ENCODE measurements at regions not wholly inside any gene's neighbourhood (a gene's known extent, or its start where the extent isn't known, plus 50 kb on each side); places are given as distances from the start of the nearest gene placed in this dataset.

DNA sequence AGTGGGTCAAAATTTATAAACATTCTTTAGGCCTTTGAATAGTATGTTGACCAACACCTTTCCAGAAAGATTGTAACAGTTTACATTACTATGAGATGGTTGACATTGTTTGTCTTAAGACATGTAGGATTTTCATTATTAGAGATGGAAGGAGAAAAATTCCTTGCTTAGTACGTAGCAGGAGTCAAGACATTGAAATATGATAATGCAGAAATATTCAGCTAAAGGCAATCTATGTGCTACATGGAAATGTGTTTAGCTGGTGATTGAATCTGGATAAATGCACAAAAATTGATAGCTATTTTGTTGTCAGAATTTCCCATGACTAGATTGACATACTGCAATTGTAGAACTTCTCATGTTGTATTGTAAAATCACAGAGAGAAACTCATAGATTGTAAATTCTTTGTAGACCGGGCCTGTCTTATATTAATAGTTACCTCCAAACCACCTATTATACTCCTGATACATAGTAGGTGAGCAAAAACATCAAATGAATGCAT is 370.4 kb upstream of the CBLB start:
- peaks cover 0 to 3% (median 0%) of the 10 kb centered on the region in 4 donors for H3K27me3 ChIP-seq (ENCODE audit: control insufficient read depth in 4 of 4, insufficient read depth in 4 of 4, low read length in 3 of 4)
- no peak overlapping the region for H3K9ac ChIP-seq (ENCODE audit: low read depth in 1 of 2, low read length in 2 of 2)
- no peaks in the 10 kb centered on the region for H3K36me3 ChIP-seq (ENCODE audit: control insufficient read depth in 4 of 4, insufficient read depth in 3 of 4, low read depth in 1 of 4, low read length in 3 of 4)
- TF ChIP-seq, protein P1, sequence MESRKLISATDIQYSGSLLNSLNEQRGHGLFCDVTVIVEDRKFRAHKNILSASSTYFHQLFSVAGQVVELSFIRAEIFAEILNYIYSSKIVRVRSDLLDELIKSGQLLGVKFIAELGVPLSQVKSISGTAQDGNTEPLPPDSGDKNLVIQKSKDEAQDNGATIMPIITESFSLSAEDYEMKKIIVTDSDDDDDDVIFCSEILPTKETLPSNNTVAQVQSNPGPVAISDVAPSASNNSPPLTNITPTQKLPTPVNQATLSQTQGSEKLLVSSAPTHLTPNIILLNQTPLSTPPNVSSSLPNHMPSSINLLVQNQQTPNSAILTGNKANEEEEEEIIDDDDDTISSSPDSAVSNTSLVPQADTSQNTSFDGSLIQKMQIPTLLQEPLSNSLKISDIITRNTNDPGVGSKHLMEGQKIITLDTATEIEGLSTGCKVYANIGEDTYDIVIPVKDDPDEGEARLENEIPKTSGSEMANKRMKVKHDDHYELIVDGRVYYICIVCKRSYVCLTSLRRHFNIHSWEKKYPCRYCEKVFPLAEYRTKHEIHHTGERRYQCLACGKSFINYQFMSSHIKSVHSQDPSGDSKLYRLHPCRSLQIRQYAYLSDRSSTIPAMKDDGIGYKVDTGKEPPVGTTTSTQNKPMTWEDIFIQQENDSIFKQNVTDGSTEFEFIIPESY (IDR thresholded peaks at IDR 0.05) = no peak
- TF ChIP-seq JUND (IDR thresholded peaks at IDR 0.05) (no peak), EGR1 (IDR thresholded peaks at IDR 0.05; ENCODE audit: low read depth in 2 of 2) (no peak), YY1 (IDR thresholded peaks at IDR 0.05) (no peak), FOXA2 (IDR thresholded peaks at IDR 0.05) (no peak), RAD21 (IDR thresholded peaks at IDR 0.05) (no peak), TAF1 (conservative IDR thresholded peaks at IDR 0.05) (no peak), HNF4G (IDR thresholded peaks at IDR 0.05) (no peak), HNF4A (conservative IDR thresholded peaks at IDR 0.05) (no peak), NR2F2 (IDR thresholded peaks at IDR 0.05) (no peak), RXRA (IDR thresholded peaks at IDR 0.05) (no peak)
- TF ChIP-seq, protein P2, sequence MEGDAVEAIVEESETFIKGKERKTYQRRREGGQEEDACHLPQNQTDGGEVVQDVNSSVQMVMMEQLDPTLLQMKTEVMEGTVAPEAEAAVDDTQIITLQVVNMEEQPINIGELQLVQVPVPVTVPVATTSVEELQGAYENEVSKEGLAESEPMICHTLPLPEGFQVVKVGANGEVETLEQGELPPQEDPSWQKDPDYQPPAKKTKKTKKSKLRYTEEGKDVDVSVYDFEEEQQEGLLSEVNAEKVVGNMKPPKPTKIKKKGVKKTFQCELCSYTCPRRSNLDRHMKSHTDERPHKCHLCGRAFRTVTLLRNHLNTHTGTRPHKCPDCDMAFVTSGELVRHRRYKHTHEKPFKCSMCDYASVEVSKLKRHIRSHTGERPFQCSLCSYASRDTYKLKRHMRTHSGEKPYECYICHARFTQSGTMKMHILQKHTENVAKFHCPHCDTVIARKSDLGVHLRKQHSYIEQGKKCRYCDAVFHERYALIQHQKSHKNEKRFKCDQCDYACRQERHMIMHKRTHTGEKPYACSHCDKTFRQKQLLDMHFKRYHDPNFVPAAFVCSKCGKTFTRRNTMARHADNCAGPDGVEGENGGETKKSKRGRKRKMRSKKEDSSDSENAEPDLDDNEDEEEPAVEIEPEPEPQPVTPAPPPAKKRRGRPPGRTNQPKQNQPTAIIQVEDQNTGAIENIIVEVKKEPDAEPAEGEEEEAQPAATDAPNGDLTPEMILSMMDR (IDR thresholded peaks at IDR 0.05; ENCODE audit: low read depth, low read length, missing input control) = no peak
- TF ChIP-seq, protein P3, sequence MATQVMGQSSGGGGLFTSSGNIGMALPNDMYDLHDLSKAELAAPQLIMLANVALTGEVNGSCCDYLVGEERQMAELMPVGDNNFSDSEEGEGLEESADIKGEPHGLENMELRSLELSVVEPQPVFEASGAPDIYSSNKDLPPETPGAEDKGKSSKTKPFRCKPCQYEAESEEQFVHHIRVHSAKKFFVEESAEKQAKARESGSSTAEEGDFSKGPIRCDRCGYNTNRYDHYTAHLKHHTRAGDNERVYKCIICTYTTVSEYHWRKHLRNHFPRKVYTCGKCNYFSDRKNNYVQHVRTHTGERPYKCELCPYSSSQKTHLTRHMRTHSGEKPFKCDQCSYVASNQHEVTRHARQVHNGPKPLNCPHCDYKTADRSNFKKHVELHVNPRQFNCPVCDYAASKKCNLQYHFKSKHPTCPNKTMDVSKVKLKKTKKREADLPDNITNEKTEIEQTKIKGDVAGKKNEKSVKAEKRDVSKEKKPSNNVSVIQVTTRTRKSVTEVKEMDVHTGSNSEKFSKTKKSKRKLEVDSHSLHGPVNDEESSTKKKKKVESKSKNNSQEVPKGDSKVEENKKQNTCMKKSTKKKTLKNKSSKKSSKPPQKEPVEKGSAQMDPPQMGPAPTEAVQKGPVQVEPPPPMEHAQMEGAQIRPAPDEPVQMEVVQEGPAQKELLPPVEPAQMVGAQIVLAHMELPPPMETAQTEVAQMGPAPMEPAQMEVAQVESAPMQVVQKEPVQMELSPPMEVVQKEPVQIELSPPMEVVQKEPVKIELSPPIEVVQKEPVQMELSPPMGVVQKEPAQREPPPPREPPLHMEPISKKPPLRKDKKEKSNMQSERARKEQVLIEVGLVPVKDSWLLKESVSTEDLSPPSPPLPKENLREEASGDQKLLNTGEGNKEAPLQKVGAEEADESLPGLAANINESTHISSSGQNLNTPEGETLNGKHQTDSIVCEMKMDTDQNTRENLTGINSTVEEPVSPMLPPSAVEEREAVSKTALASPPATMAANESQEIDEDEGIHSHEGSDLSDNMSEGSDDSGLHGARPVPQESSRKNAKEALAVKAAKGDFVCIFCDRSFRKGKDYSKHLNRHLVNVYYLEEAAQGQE (IDR thresholded peaks at IDR 0.05) = no peak
- no peak overlapping the region for H3K27ac ChIP-seq (ENCODE audit: low read depth in 1 of 2, low read length in 2 of 2)
- no peak overlapping the region for H3K4me3 ChIP-seq (ENCODE audit: low read depth in 1 of 3, low read length in 3 of 3)
- WGBS = 96% methylated on average over 2 of the region's 2 CpGs
- peaks cover 0 to 8% (median 0%) of the 10 kb centered on the region in 4 donors for H3K9me3 ChIP-seq (ENCODE audit: control insufficient read depth in 4 of 4, low read length in 3 of 4)
- DNase-seq (ENCODE audit: low spot score) = no peak
- no peaks in the 10 kb centered on the region for H3K4me1 ChIP-seq (ENCODE audit: control insufficient read depth in 4 of 4, insufficient read depth in 4 of 4, low read length in 3 of 4)

DNA sequence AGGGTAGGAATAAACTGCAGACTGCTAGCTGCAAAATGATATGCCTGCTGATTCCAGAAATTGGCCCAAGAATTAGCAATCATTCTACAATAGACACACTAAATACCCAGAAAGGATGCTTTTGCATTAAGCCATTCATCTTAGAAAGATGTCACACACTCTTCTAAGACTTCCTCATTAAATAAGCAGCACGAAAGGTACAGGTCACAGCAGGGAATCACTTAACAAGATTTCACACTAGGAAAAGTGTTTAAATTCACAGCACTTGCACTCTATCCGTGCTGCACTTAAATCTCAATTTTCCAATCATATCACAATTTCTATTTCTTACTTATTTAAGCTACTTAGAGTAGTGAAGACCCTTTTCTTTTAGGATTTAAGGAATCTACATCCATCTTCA is 372.8 kb upstream of the CBLB start:
- WGBS = 65% methylated on average over 2 of the region's 2 CpGs
- Histone ChIP-seq H3K4me3 (ENCODE audit: low read depth in 1 of 3, low read length in 3 of 3) (no peak overlapping the region), H3K9ac (ENCODE audit: low read depth in 1 of 2, low read length in 2 of 2) (no peak overlapping the region), H3K9me3 (ENCODE audit: control insufficient read depth in 4 of 4, low read length in 3 of 4) (peaks cover 0 to 4% (median 0%) of the 10 kb centered on the region in 4 donors), H3K4me1 (ENCODE audit: control insufficient read depth in 4 of 4, insufficient read depth in 4 of 4, low read length in 3 of 4) (no peaks in the 10 kb centered on the region), H3K36me3 (ENCODE audit: control insufficient read depth in 4 of 4, insufficient read depth in 3 of 4, low read depth in 1 of 4, low read length in 3 of 4) (no peaks in the 10 kb centered on the region), H3K27ac (ENCODE audit: low read depth in 1 of 2, low read length in 2 of 2) (no peak overlapping the region), H3K27me3 (ENCODE audit: control insufficient read depth in 4 of 4, insufficient read depth in 4 of 4, low read length in 3 of 4) (peaks cover 0 to 3% (median 0%) of the 10 kb centered on the region in 4 donors)
- TF ChIP-seq FOXA2 (IDR thresholded peaks at IDR 0.05) (no peak), EGR1 (IDR thresholded peaks at IDR 0.05; ENCODE audit: low read depth in 2 of 2) (no peak)
- TF ChIP-seq, protein P1 (IDR thresholded peaks at IDR 0.05) = no peak
- DNase-seq (ENCODE audit: low spot score) = no peak

All from liver (tissue), 8 donors.